Endodermal cell (in vitro differentiated cells): ENCODE measurements at regions not wholly inside any gene's neighbourhood (a gene's known extent, or its start where the extent isn't known, plus 50 kb on each side); places are given as distances from the start of the nearest gene placed in this dataset.

Experiments used
- DNase-seq: peaks from one replicate; pipeline ENCODE4 v3.0.0-alpha.2; 2017
- H3K27ac ChIP-seq: 2 replicates; pipeline ENCODE4 v1.5.1; 2013; ENCODE audit warnings: mild to moderate bottlenecking, low read depth, low read length, moderate library complexity
- H3K27me3 ChIP-seq: 2 replicates; pipeline ENCODE4 v1.6.1; 2013; ENCODE audit warnings: mild to moderate bottlenecking, low read length, moderate library complexity; ENCODE audit not compliant: insufficient read depth, control insufficient read depth, poor library complexity, severe bottlenecking
- H3K36me3 ChIP-seq: 2 replicates; pipeline ENCODE4 v1.7.0; 2013; ENCODE audit warnings: mild to moderate bottlenecking, low read length, moderate library complexity; ENCODE audit not compliant: control insufficient read depth, insufficient read depth
- H3K4me1 ChIP-seq: one replicate; pipeline ENCODE4 v1.7.0; 2013; ENCODE audit warnings: low read length; ENCODE audit not compliant: control insufficient read depth, insufficient read depth
- H3K4me3 ChIP-seq: 2 replicates; pipeline ENCODE4 v1.5.1; 2013; ENCODE audit warnings: mild to moderate bottlenecking, low read length, moderate library complexity
- H3K9ac ChIP-seq: 2 replicates; pipeline ENCODE4 v1.6.1; 2013; ENCODE audit warnings: mild to moderate bottlenecking, low read length, moderate library complexity; ENCODE audit not compliant: poor library complexity, severe bottlenecking; ENCODE audit errors: extremely low read depth
- H3K9me3 ChIP-seq: 2 replicates; pipeline ENCODE4 v1.6.1; 2013; ENCODE audit warnings: mild to moderate bottlenecking, low read length, moderate library complexity; ENCODE audit not compliant: control insufficient read depth
- H3K27ac Mint-ChIP-seq: 2 replicates; pipeline ENCODE4 v1.8.0; 2020; ENCODE audit warnings: mixed read lengths
- H3K27me3 Mint-ChIP-seq: 2 replicates; pipeline ENCODE4 v1.8.0; 2021; ENCODE audit warnings: mild to moderate bottlenecking, mixed read lengths; ENCODE audit not compliant: insufficient read depth
- H3K36me3 Mint-ChIP-seq: 2 replicates; pipeline ENCODE4 v1.8.0; 2020; ENCODE audit warnings: low read depth, mixed read lengths
- H3K4me1 Mint-ChIP-seq: 2 replicates; pipeline ENCODE4 v1.8.0; 2020; ENCODE audit warnings: mixed read lengths
- H3K4me3 Mint-ChIP-seq: 2 replicates; pipeline ENCODE4 v1.8.0; 2020; ENCODE audit warnings: mild to moderate bottlenecking, moderate library complexity, mixed read lengths
- H3K9me3 Mint-ChIP-seq: 2 replicates; pipeline ENCODE4 v1.8.0; 2020; ENCODE audit warnings: mild to moderate bottlenecking, mixed read lengths
- CTCF ChIP-seq: fragments of 200-600 bp; sonication (generic); conservative IDR thresholded peaks from 2 replicates; pipeline ENCODE4 v1.5.0; 2021; ENCODE audit warnings: antibody characterized with exemption, mild to moderate bottlenecking
- WGBS, 2 experiments: methylation state at CpG; one replicate each; pipeline versions ENCODE4 v1.1.5 to v1.1.7; 2013; ENCODE audit warnings: missing lambda C conversion rate in 2 of 2, mixed read lengths in 1 of 2; ENCODE audit not compliant: insufficient coverage in 1 of 2, insufficient read length in 1 of 2; 5-methylcytosine and 5-hydroxymethylcytosine counted together

- peaks cover 13% of the 10 kb centered on the region for H3K27me3 Mint-ChIP-seq
These were observed 142.9 kb upstream of the IRF2BP2 start for GRCh38 chr1:234752927-234753326.

GRCh38 chr1:234751678-234752077 lies 141.7 kb upstream of the IRF2BP2 start:
- no peaks in the 10 kb centered on the region for H3K36me3 ChIP-seq
- no peaks in the 10 kb centered on the region for H3K9me3 Mint-ChIP-seq
- H3K4me3 Mint-ChIP-seq = no peak overlapping the region
- no peaks in the 10 kb centered on the region for H3K9me3 ChIP-seq
- H3K36me3 Mint-ChIP-seq = no peaks in the 10 kb centered on the region
- WGBS, 2 experiments = 93 to 96% methylated on average over 7 of the region's 7 CpGs
- H3K27me3 ChIP-seq = no peaks in the 10 kb centered on the region
- TF ChIP-seq CTCF = no peak
- H3K9ac ChIP-seq = no peak overlapping the region
- H3K27ac Mint-ChIP-seq = no peak overlapping the region
- H3K27ac ChIP-seq = no peak overlapping the region
- peaks cover 29% of the 10 kb centered on the region for H3K4me1 Mint-ChIP-seq
- H3K4me3 ChIP-seq = no peak overlapping the region
- no peak for DNase-seq
- H3K4me1 ChIP-seq = peaks cover 29% of the 10 kb centered on the region
- peaks cover 11% of the 10 kb centered on the region for H3K27me3 Mint-ChIP-seq

More at GRCh38 chr1:234752927-234753326, 142.9 kb upstream of the IRF2BP2 start:
- Mint-ChIP-seq H3K4me1 (peaks cover 34% of the 10 kb centered on the region), H3K36me3 (no peaks in the 10 kb centered on the region), H3K9me3 (no peaks in the 10 kb centered on the region), H3K4me3 (no peak overlapping the region), H3K27ac (no peak overlapping the region)
- Histone ChIP-seq H3K9me3 (no peaks in the 10 kb centered on the region), H3K4me1 (peaks cover 29% of the 10 kb centered on the region), H3K9ac (no peak overlapping the region), H3K4me3 (no peak overlapping the region), H3K27me3 (no peaks in the 10 kb centered on the region), H3K27ac (no peak overlapping the region), H3K36me3 (no peaks in the 10 kb centered on the region)
- WGBS, 2 experiments = 90 to 96% methylated on average over 2 to 8 of the region's 8 CpGs
- no peak for TF ChIP-seq CTCF
- no peak for DNase-seq

GRCh38 chr1:234750922-234751627 lies 141.1 kb upstream of the IRF2BP2 start:
- H3K27ac Mint-ChIP-seq = peak overlapping the region; percentile 71
- H3K4me3 Mint-ChIP-seq = no peak overlapping the region
- no peaks in the 10 kb centered on the region for H3K9me3 Mint-ChIP-seq
- Histone ChIP-seq H3K4me1 (peaks cover 29% of the 10 kb centered on the region), H3K9me3 (no peaks in the 10 kb centered on the region), H3K9ac (no peak overlapping the region), H3K27me3 (no peaks in the 10 kb centered on the region), H3K36me3 (no peaks in the 10 kb centered on the region), H3K4me3 (no peak overlapping the region), H3K27ac (no peak overlapping the region)
- DNase-seq = no peak
- TF ChIP-seq CTCF = peak; percentile 7
- peaks cover 31% of the 10 kb centered on the region for H3K4me1 Mint-ChIP-seq
- WGBS, 2 experiments = 55 to 70% methylated on average over 3 of the region's 4 CpGs
- no peaks in the 10 kb centered on the region for H3K36me3 Mint-ChIP-seq
- H3K27me3 Mint-ChIP-seq = peaks cover 11% of the 10 kb centered on the region
